ENCODE measurements at regions not wholly inside any gene's neighbourhood (a gene's known extent, or its start where the extent isn't known, plus 50 kb on each side); places are given as distances from the start of the nearest gene placed in this dataset.

DNA sequence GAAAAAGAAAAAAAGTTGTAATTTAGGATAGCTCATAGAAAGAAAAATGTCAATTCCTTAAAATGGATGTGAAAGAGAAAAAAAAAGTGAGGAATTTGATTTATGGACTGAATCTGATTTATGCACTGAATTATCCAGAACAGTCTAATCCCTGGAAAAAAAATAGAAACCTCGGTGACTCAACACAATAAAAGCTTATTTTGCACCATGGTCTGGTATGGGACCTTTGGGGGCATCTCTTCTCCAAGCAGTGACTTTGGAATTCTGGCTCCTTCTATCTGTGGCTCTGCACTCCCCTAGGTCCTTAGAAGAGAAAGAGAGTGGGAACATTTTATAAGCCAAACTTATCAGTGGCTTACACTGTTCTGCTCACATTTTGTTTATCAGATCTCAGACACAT is 471.7 kb upstream of the B3GALT2 start:
- FAIRE-seq, result no peak
- no peaks in the 10 kb centered on the region for H3K27me3 ChIP-seq (ENCODE audit: control insufficient read depth in 3 of 3, insufficient read depth in 3 of 3, low read length in 3 of 3)
- no peaks in the 10 kb centered on the region for H3K36me3 ChIP-seq (ENCODE audit: control insufficient read depth in 3 of 3, insufficient read depth in 2 of 3, low read depth in 1 of 3, low read length in 3 of 3)
- H3K4me1 ChIP-seq (ENCODE audit: control insufficient read depth in 3 of 3, insufficient read depth in 2 of 3, low read depth in 1 of 3, low read length in 2 of 3), result peaks cover 0 to 2% (median 0%) of the 10 kb centered on the region in 3 donors
- H3K9me3 ChIP-seq (ENCODE audit: control insufficient read depth in 2 of 2, insufficient read depth in 1 of 2, low read depth in 1 of 2, low read length in 1 of 2), result peaks cover 0 to 12% of the 10 kb centered on the region in 2 donors
- no peak for DNase-seq
- 21 to 51% (median 36%) methylated on average over 1 of the region's 1 CpG for WGBS, 3 donors
- H3K4me3 ChIP-seq (ENCODE audit: low read depth in 1 of 3, low read length in 3 of 3), result no peak overlapping the region
- H3K27ac ChIP-seq (ENCODE audit: low read depth in 1 of 3, low read length in 2 of 3), result no peak overlapping the region

DNA sequence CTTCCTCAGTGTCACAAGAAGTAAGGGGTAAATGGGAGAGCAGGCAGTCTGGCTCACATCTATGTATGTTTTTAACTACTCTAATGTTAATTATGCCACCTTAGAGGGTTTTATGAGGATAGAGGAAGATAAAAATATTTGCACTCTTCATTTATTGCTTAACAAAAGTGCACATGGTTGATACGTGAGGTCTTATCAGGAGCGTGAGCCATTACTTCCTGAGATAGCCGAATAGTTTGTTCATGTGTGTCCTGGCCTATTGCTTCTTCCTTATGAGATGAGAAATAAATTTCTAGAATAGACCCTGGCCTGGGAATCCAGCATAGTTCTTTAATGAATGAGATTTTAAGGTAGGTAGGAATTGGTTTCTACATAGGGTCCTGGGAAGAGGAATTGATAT is 471.1 kb upstream of the B3GALT2 start:
- Histone ChIP-seq H3K4me1 (ENCODE audit: control insufficient read depth in 3 of 3, insufficient read depth in 2 of 3, low read depth in 1 of 3, low read length in 2 of 3) (peaks cover 0 to 2% (median 0%) of the 10 kb centered on the region in 3 donors), H3K36me3 (ENCODE audit: control insufficient read depth in 3 of 3, insufficient read depth in 2 of 3, low read depth in 1 of 3, low read length in 3 of 3) (no peaks in the 10 kb centered on the region), H3K4me3 (ENCODE audit: low read depth in 1 of 3, low read length in 3 of 3) (no peak overlapping the region), H3K9me3 (ENCODE audit: control insufficient read depth in 2 of 2, insufficient read depth in 1 of 2, low read depth in 1 of 2, low read length in 1 of 2) (peaks cover 0 to 14% of the 10 kb centered on the region in 2 donors), H3K27ac (ENCODE audit: low read depth in 1 of 3, low read length in 2 of 3) (no peak overlapping the region), H3K27me3 (ENCODE audit: control insufficient read depth in 3 of 3, insufficient read depth in 3 of 3, low read length in 3 of 3) (no peaks in the 10 kb centered on the region)
- no peak for FAIRE-seq
- peak; percentile 53 to 70 for DNase-seq
- WGBS, 3 donors, result 11 to 61% (median 36%) methylated on average over 3 of the region's 3 CpGs

DNA sequence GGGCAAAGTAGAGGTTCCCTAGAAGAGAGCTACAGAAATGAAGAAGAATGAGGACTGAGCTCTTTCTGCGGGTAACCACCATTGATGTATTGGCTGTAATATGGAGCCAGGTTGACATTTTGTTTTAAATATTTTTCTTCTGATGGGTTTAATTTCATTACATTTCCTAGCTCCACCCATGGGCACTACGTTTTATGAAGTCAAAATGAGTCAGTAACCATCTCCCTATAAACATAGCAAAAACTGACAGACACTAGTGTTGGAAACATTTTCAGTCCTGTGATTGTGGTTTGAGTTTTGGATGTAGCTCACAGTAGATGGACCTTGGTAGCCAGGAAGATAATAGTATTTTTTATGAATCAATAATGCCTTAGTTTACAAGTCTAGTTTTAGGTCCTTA is 470.4 kb upstream of the B3GALT2 start:
- peaks cover 0 to 14% of the 10 kb centered on the region in 2 donors for H3K9me3 ChIP-seq (ENCODE audit: control insufficient read depth in 2 of 2, insufficient read depth in 1 of 2, low read depth in 1 of 2, low read length in 1 of 2)
- peaks cover 0 to 2% (median 0%) of the 10 kb centered on the region in 3 donors for H3K4me1 ChIP-seq (ENCODE audit: control insufficient read depth in 3 of 3, insufficient read depth in 2 of 3, low read depth in 1 of 3, low read length in 2 of 3)
- no peaks in the 10 kb centered on the region for H3K36me3 ChIP-seq (ENCODE audit: control insufficient read depth in 3 of 3, insufficient read depth in 2 of 3, low read depth in 1 of 3, low read length in 3 of 3)
- H3K27me3 ChIP-seq (ENCODE audit: control insufficient read depth in 3 of 3, insufficient read depth in 3 of 3, low read length in 3 of 3), result no peaks in the 10 kb centered on the region
- WGBS, 3 donors, result 53 to 85% (median 71%) methylated on average over 2 of the region's 2 CpGs
- DNase-seq (peak in 1 of 2 donors; percentile 11), FAIRE-seq (no peak)
- no peak overlapping the region for H3K27ac ChIP-seq (ENCODE audit: low read depth in 1 of 3, low read length in 2 of 3)
- no peak overlapping the region for H3K4me3 ChIP-seq (ENCODE audit: low read depth in 1 of 3, low read length in 3 of 3)

DNA sequence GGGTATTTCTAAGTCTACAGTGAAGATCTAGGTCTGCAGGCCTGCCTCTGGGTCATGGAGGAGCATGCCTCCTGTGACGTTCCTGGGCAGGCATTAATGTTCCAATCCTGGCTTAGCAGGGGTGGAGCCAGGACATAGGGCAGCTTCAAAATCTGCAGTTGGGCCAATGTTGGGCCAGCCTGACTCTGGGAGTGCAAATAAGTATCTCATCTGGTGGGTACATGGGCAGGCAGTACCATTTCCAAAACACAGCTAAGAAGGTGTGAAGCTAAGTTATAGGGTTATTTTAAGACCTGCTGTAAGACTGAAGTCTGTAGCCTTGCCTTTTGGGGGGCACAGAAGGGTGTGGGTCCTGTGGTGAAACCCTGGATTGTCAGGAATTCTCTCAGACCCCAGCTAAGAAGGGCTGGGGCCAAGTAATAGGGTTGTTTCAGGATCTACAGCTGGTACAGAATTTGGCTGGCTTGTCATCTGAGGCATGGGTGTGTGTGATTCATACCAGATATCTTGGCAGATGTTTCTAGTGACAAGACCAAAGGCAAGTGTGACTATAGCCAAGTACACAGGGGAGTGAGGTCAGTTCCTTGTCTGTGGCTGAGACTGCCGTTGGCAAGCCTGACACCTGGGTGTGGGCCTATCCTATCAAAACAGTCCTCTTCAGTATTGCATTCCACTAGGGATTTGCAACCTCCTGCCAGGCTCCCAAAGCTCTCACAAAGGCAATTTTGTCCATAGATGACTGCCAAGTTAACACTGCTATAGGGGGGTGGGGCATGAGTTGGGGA is 468.7 kb upstream of the B3GALT2 start:
- WGBS, 3 donors, result 71 to 80% (median 75%) methylated on average over 2 of the region's 2 CpGs
- DNase-seq (no peak), FAIRE-seq (no peak)
- peaks cover 0 to 2% (median 0%) of the 10 kb centered on the region in 3 donors for H3K4me1 ChIP-seq (ENCODE audit: control insufficient read depth in 3 of 3, insufficient read depth in 2 of 3, low read depth in 1 of 3, low read length in 2 of 3)
- H3K4me3 ChIP-seq (ENCODE audit: low read depth in 1 of 3, low read length in 3 of 3), result no peak overlapping the region
- H3K9me3 ChIP-seq (ENCODE audit: control insufficient read depth in 2 of 2, insufficient read depth in 1 of 2, low read depth in 1 of 2, low read length in 1 of 2), result peaks cover 0 to 24% of the 10 kb centered on the region in 2 donors
- no peak overlapping the region for H3K27ac ChIP-seq (ENCODE audit: low read depth in 1 of 3, low read length in 2 of 3)
- H3K36me3 ChIP-seq (ENCODE audit: control insufficient read depth in 3 of 3, insufficient read depth in 2 of 3, low read depth in 1 of 3, low read length in 3 of 3), result no peaks in the 10 kb centered on the region
- H3K27me3 ChIP-seq (ENCODE audit: control insufficient read depth in 3 of 3, insufficient read depth in 3 of 3, low read length in 3 of 3), result no peaks in the 10 kb centered on the region

DNA sequence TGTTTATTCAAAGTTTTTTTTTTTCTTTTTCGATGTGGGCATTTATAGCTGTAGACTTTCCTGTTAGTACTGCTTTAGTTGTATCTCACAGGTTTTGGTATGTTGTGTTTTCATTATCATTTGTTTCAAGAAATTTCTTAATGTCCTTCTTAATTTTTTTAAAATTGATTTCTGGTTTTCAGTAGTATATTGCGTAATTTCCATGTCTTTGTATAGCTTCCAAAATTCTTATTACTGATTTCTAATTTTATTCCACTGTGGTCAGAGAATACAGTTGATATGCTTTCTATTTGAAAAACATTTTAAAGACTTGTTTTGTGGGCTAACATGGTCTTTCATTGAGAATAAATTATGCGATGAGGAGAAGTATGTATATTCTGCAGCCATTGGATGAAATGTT is 463.2 kb upstream of the B3GALT2 start:
- H3K27me3 ChIP-seq (ENCODE audit: control insufficient read depth in 3 of 3, insufficient read depth in 3 of 3, low read length in 3 of 3), result no peaks in the 10 kb centered on the region
- DNase-seq, result no peak
- 78 to 91% (median 80%) methylated on average over 3 of the region's 3 CpGs for WGBS, 3 donors
- no peak overlapping the region for H3K4me3 ChIP-seq (ENCODE audit: low read depth in 1 of 3, low read length in 3 of 3)
- FAIRE-seq, result no peak
- no peaks in the 10 kb centered on the region for H3K4me1 ChIP-seq (ENCODE audit: control insufficient read depth in 3 of 3, insufficient read depth in 2 of 3, low read depth in 1 of 3, low read length in 2 of 3)
- H3K36me3 ChIP-seq (ENCODE audit: control insufficient read depth in 3 of 3, insufficient read depth in 2 of 3, low read depth in 1 of 3, low read length in 3 of 3), result no peaks in the 10 kb centered on the region
- no peak overlapping the region for H3K27ac ChIP-seq (ENCODE audit: low read depth in 1 of 3, low read length in 2 of 3)
- H3K9me3 ChIP-seq (ENCODE audit: control insufficient read depth in 2 of 2, insufficient read depth in 1 of 2, low read depth in 1 of 2, low read length in 1 of 2), result peaks cover 0 to 14% of the 10 kb centered on the region in 2 donors

DNA sequence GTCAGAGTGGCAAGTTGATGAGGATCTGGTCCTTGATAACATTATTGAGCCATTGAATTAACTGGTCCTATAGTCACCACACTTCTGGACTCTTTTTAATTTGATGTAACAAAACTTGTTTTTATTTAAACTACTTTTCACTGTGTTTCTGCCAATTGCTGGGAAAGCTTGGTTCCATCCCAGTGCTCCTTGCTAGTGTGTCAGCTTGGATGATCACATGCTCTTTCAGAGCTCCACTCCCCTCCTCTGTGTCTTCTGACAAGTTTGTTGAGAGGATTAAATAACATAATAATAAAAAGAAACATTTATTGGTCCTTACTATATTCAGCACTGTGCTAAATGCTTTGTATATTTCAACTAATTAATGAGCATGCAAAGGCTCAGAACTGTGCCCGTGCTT is 448.5 kb upstream of the B3GALT2 start:
- DNase-seq (no peak), FAIRE-seq (no peak)
- Histone ChIP-seq H3K4me1 (ENCODE audit: control insufficient read depth in 3 of 3, insufficient read depth in 2 of 3, low read depth in 1 of 3, low read length in 2 of 3) (no peaks in the 10 kb centered on the region), H3K36me3 (ENCODE audit: control insufficient read depth in 3 of 3, insufficient read depth in 2 of 3, low read depth in 1 of 3, low read length in 3 of 3) (no peaks in the 10 kb centered on the region), H3K27me3 (ENCODE audit: control insufficient read depth in 3 of 3, insufficient read depth in 3 of 3, low read length in 3 of 3) (no peaks in the 10 kb centered on the region), H3K4me3 (ENCODE audit: low read depth in 1 of 3, low read length in 3 of 3) (no peak overlapping the region), H3K27ac (ENCODE audit: low read depth in 1 of 3, low read length in 2 of 3) (no peak overlapping the region), H3K9me3 (ENCODE audit: control insufficient read depth in 2 of 2, insufficient read depth in 1 of 2, low read depth in 1 of 2, low read length in 1 of 2) (no peaks in the 10 kb centered on the region)
- WGBS, 3 donors, result 82 to 97% (median 95%) methylated on average over 1 of the region's 1 CpG

DNA sequence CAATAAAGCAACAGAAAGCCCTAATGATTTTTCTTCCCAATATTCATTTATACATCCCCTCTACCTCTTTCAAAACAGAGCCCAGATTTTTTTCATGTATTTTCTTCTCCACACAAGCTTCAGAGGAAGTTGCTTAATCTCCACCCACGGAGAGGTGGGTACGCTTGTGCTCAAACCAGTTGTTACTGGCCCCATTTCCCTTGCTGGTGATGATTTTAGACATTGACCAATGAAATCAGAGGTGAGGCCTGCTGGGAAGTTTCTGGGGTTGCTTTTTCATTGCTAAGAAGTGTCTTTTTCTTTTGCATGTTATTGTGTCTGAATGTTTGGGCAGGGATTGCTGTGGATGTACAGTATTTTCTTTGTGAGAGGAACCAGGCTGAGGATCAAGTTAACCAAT is 448.1 kb upstream of the B3GALT2 start:
- Histone ChIP-seq H3K36me3 (ENCODE audit: control insufficient read depth in 3 of 3, insufficient read depth in 2 of 3, low read depth in 1 of 3, low read length in 3 of 3) (no peaks in the 10 kb centered on the region), H3K27ac (ENCODE audit: low read depth in 1 of 3, low read length in 2 of 3) (no peak overlapping the region), H3K4me3 (ENCODE audit: low read depth in 1 of 3, low read length in 3 of 3) (no peak overlapping the region), H3K9me3 (ENCODE audit: control insufficient read depth in 2 of 2, insufficient read depth in 1 of 2, low read depth in 1 of 2, low read length in 1 of 2) (no peaks in the 10 kb centered on the region), H3K27me3 (ENCODE audit: control insufficient read depth in 3 of 3, insufficient read depth in 3 of 3, low read length in 3 of 3) (no peaks in the 10 kb centered on the region), H3K4me1 (ENCODE audit: control insufficient read depth in 3 of 3, insufficient read depth in 2 of 3, low read depth in 1 of 3, low read length in 2 of 3) (no peaks in the 10 kb centered on the region)
- FAIRE-seq (no peak), DNase-seq (peak in 1 of 2 donors; percentile 27)
- 79 to 87% (median 86%) methylated on average over 2 of the region's 2 CpGs for WGBS, 3 donors

DNA sequence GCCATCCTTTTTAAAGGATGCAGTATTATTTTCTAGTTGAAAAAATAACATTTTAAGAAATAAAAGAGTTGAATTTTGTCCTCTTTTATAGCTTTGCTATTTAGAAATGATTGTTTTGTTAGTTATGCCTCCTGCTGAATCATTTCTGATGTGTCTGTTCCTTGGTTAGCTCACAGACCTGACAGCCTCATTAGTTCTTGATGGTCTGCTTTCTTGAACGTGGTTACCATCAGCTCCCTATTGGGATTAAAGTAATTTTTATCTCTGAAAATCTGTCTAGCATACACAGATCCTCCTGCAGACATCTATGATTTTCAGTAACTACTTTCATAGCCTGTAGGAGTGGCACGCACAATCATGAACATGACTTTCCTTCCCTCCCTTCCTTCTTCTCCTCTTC is 447.6 kb upstream of the B3GALT2 start:
- no peak for DNase-seq
- no peak for FAIRE-seq
- H3K27me3 ChIP-seq (ENCODE audit: control insufficient read depth in 3 of 3, insufficient read depth in 3 of 3, low read length in 3 of 3), result no peaks in the 10 kb centered on the region
- no peaks in the 10 kb centered on the region for H3K9me3 ChIP-seq (ENCODE audit: control insufficient read depth in 2 of 2, insufficient read depth in 1 of 2, low read depth in 1 of 2, low read length in 1 of 2)
- H3K4me3 ChIP-seq (ENCODE audit: low read depth in 1 of 3, low read length in 3 of 3), result no peak overlapping the region
- no peaks in the 10 kb centered on the region for H3K36me3 ChIP-seq (ENCODE audit: control insufficient read depth in 3 of 3, insufficient read depth in 2 of 3, low read depth in 1 of 3, low read length in 3 of 3)
- WGBS, 3 donors, result 54 to 83% (median 66%) methylated on average over 2 of the region's 2 CpGs
- H3K27ac ChIP-seq (ENCODE audit: low read depth in 1 of 3, low read length in 2 of 3), result no peak overlapping the region
- no peaks in the 10 kb centered on the region for H3K4me1 ChIP-seq (ENCODE audit: control insufficient read depth in 3 of 3, insufficient read depth in 2 of 3, low read depth in 1 of 3, low read length in 2 of 3)

DNA sequence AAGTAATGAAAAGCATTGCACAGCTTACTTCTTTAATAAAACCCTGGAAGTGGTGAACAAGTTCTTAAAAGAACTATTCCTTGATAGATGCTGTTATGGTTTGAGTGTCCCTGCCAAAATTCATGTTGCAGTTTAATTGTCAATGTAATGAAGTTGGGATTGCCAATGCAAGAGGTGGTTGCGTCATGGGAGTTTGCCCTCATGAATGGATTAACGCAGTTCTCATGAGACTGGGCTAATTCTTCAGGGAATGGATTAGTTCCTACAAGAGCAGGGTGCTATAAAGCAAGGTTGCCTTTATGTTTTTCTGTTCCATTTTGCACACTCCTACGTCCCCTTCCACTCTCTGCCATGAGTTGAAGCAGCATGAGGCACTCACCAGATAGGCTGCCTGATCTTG is 446.7 kb upstream of the B3GALT2 start:
- FAIRE-seq, result no peak
- DNase-seq, result no peak
- WGBS, 3 donors, result 91 to 97% (median 92%) methylated on average over 3 of the region's 3 CpGs
- Histone ChIP-seq H3K27me3 (ENCODE audit: control insufficient read depth in 3 of 3, insufficient read depth in 3 of 3, low read length in 3 of 3) (no peaks in the 10 kb centered on the region), H3K9me3 (ENCODE audit: control insufficient read depth in 2 of 2, insufficient read depth in 1 of 2, low read depth in 1 of 2, low read length in 1 of 2) (no peaks in the 10 kb centered on the region), H3K36me3 (ENCODE audit: control insufficient read depth in 3 of 3, insufficient read depth in 2 of 3, low read depth in 1 of 3, low read length in 3 of 3) (no peaks in the 10 kb centered on the region), H3K4me1 (ENCODE audit: control insufficient read depth in 3 of 3, insufficient read depth in 2 of 3, low read depth in 1 of 3, low read length in 2 of 3) (no peaks in the 10 kb centered on the region), H3K27ac (ENCODE audit: low read depth in 1 of 3, low read length in 2 of 3) (no peak overlapping the region), H3K4me3 (ENCODE audit: low read depth in 1 of 3, low read length in 3 of 3) (no peak overlapping the region)
